ENCODE measurements at regions not wholly inside any gene's neighbourhood (a gene's known extent, or its start where the extent isn't known, plus 50 kb on each side); places are given as distances from the start of the nearest gene placed in this dataset.

DNA sequence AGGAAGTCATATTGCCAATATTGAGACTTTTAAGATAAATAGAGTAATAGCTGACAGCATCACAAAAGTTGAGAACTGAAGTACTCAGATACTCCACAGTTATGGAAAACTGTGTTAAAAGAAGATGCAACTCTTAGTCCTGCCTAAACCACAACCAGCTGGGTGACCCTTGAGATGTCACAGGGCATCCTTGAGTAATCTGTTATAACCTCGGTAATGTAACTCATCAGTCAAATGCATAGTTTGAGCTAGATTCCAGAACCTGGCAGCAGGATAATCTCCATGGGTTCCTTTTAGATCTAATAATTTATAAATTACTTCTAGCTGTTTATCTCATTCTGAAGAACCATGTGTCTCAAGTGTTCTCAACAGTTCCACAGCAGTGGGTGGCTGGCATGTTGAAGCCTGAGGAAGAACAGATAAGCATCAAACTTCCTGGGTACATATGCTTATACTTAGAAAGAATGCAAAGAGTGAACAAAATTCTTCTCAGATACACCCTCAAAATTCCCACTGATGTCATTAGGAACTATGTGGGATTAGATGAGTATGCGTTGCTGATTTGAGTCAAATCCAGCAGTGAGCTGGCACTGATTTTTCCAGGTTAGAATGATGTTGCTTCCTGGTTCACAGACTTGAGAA is 304.1 kb upstream of the ERBB4 start:
- Histone ChIP-seq H3K9ac (replicated peaks; ENCODE audit: extremely low read depth, insufficient read depth, low read length) (no peak overlapping the region), H3K36me3 (ENCODE audit: control insufficient read depth in 2 of 2, extremely low read depth in 1 of 2, insufficient read depth in 2 of 2, low read length in 2 of 2) (no peaks in the 10 kb centered on the region), H3K79me2 (ENCODE audit: control insufficient read depth, insufficient read depth, low read length) (no peaks in the 10 kb centered on the region), H3K4me2 (ENCODE audit: insufficient read depth, low read length) (no peak overlapping the region), H3K27ac (ENCODE audit: insufficient read depth, low read depth, low read length) (peak overlapping the region; percentile 96), H3K4me1 (ENCODE audit: control insufficient read depth, extremely low read depth, insufficient read depth, low read length) (peaks cover 21% of the 10 kb centered on the region), H3K4me3 (replicated peaks in 1 of 3; ENCODE audit: insufficient read depth in 1 of 3, low read depth in 1 of 3, low read length in 3 of 3) (no peak overlapping the region), H3K9me1 (replicated peaks; ENCODE audit: control insufficient read depth, extremely low read depth, insufficient read depth, low read length) (no peaks in the 10 kb centered on the region), H3K27me3 (ENCODE audit: control insufficient read depth in 2 of 2, insufficient read depth in 2 of 2, low read length in 2 of 2) (no peaks in the 10 kb centered on the region), H4K20me1 (replicated peaks; ENCODE audit: control insufficient read depth, extremely low read depth, insufficient read depth, low read length) (no peaks in the 10 kb centered on the region), H2AFZ (ENCODE audit: low read depth, low read length) (no peak overlapping the region), H3K9me3 (replicated peaks; ENCODE audit: control insufficient read depth, insufficient read depth, low read length) (no peaks in the 10 kb centered on the region)
- ChIA-PET CTCF (interaction anchor here (2.9 kb wide), 1 partner anchor 49 kb away, joined by 16 read pairs; no protein-coding TSS in a partner anchor), POLR2A (no interaction called here)
- TF ChIP-seq GATA2 (IDR thresholded peaks at IDR 0.05; ENCODE audit: insufficient read depth, insufficient read length, low read depth, low read length): peak; percentile 59
- TF ChIP-seq, protein P1, sequence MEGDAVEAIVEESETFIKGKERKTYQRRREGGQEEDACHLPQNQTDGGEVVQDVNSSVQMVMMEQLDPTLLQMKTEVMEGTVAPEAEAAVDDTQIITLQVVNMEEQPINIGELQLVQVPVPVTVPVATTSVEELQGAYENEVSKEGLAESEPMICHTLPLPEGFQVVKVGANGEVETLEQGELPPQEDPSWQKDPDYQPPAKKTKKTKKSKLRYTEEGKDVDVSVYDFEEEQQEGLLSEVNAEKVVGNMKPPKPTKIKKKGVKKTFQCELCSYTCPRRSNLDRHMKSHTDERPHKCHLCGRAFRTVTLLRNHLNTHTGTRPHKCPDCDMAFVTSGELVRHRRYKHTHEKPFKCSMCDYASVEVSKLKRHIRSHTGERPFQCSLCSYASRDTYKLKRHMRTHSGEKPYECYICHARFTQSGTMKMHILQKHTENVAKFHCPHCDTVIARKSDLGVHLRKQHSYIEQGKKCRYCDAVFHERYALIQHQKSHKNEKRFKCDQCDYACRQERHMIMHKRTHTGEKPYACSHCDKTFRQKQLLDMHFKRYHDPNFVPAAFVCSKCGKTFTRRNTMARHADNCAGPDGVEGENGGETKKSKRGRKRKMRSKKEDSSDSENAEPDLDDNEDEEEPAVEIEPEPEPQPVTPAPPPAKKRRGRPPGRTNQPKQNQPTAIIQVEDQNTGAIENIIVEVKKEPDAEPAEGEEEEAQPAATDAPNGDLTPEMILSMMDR (IDR thresholded peaks at IDR 0.05; ENCODE audit: extremely low read depth in 1 of 2, insufficient read depth in 1 of 2, low read depth in 1 of 2, low read length in 2 of 2): no peak
- no peak for TF ChIP-seq POLR2A (IDR thresholded peaks at IDR 0.05; ENCODE audit: low read depth, low read length)
- TF ChIP-seq MYC (IDR thresholded peaks at IDR 0.05; ENCODE audit: low read depth, low read length): no peak
- TF ChIP-seq FOS (IDR thresholded peaks at IDR 0.05; ENCODE audit: borderline replicate concordance, insufficient read depth, low read length): no peak
- TF ChIP-seq, protein P2, sequence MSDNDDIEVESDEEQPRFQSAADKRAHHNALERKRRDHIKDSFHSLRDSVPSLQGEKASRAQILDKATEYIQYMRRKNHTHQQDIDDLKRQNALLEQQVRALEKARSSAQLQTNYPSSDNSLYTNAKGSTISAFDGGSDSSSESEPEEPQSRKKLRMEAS (IDR thresholded peaks at IDR 0.05; ENCODE audit: insufficient read depth, insufficient read length): no peak
- TF ChIP-seq POLR2AphosphoS5 (IDR thresholded peaks at IDR 0.05; ENCODE audit: insufficient read depth, low read depth, low read length): no peak
- DNase-seq (ENCODE audit: low read depth, low spot score) (peak; percentile 14), FAIRE-seq (no peak)
- BruUV-seq (replicated peaks): no TSS peak
- dilution Hi-C loops (cut with MboI; ENCODE audit: extremely low pct_ligation_motif_present, low sequenced_read_pairs) (no loop called here), intact Hi-C loops (cut with micrococcal nuclease) (loop anchor here (5.0 kb wide), 2 partner anchors 50 to 310 kb away; partner anchors contain the start of gene IKZF2)
